GM19238 (cell line): ENCODE measurements at regions not wholly inside any gene's neighbourhood (a gene's known extent, or its start where the extent isn't known, plus 50 kb on each side); places are given as distances from the start of the nearest gene placed in this dataset.

Experiments used
- DNase-seq: peaks from one replicate; pipeline ENCODE4 v3.0.0; 2011; ENCODE audit warnings: low spot score; ENCODE audit not compliant: insufficient read length

GRCh38 chr17:77907497-77908461, 50.7 kb upstream of the TNRC6C start:
- no peak for DNase-seq

DNA sequence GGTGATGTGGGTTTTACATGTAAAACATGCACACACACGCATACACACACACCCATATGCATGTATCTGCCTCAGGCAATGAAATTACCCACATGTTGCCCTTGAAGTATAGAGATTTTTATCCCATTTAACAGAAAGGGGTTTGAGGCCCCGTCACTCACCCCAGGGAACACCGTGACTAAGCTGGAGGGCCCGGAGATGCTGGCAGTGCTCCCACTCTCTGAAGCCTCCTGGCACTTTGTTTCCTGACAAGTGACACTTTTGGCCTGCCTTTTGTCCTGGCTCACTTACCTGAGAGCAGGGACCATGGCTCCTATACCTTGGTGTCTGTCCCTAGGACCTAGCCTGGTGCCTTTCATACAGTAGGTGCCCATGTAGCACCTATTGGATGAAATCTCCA, 50.0 kb upstream of the TNRC6C start:
- no peak for DNase-seq
